ENCODE measurements at regions not wholly inside any gene's neighbourhood (a gene's known extent, or its start where the extent isn't known, plus 50 kb on each side); places are given as distances from the start of the nearest gene placed in this dataset.

GRCh38 chr20:63142933-63143332, 73.0 kb downstream of the YTHDF1 start:
- TF ChIP-seq EZH2 (IDR thresholded peaks at IDR 0.05; ENCODE audit: borderline replicate concordance, low read depth, low read length, poor library complexity, severe bottlenecking): no peak
- TF ChIP-seq, protein P1, sequence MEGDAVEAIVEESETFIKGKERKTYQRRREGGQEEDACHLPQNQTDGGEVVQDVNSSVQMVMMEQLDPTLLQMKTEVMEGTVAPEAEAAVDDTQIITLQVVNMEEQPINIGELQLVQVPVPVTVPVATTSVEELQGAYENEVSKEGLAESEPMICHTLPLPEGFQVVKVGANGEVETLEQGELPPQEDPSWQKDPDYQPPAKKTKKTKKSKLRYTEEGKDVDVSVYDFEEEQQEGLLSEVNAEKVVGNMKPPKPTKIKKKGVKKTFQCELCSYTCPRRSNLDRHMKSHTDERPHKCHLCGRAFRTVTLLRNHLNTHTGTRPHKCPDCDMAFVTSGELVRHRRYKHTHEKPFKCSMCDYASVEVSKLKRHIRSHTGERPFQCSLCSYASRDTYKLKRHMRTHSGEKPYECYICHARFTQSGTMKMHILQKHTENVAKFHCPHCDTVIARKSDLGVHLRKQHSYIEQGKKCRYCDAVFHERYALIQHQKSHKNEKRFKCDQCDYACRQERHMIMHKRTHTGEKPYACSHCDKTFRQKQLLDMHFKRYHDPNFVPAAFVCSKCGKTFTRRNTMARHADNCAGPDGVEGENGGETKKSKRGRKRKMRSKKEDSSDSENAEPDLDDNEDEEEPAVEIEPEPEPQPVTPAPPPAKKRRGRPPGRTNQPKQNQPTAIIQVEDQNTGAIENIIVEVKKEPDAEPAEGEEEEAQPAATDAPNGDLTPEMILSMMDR (conservative IDR thresholded peaks at IDR 0.05; ENCODE audit: low read depth, low read length): no peak

All from A673 (cell line).